ENCODE measurements at regions not wholly inside any gene's neighbourhood (a gene's known extent, or its start where the extent isn't known, plus 50 kb on each side); places are given as distances from the start of the nearest gene placed in this dataset.

- ChIA-PET POLR2A (no interaction called here), CTCF (ENCODE audit: unreplicated experiment) (no interaction called here)
- no peak overlapping the region for H3K27ac ChIP-seq (ENCODE audit: low read depth, low read length, poor library complexity, severe bottlenecking)
- H4K20me1 ChIP-seq (ENCODE audit: insufficient read depth, low read length) = no peaks in the 10 kb centered on the region
- no peaks in the 10 kb centered on the region for H3K9me2 ChIP-seq (ENCODE audit: insufficient read depth, low read length)
- intact Hi-C loops (cut with micrococcal nuclease; ENCODE audit: unreplicated experiment) = no loop called here
- DNase-seq (ENCODE audit: low spot score) = no peak
- no peaks in the 10 kb centered on the region for H3K79me2 ChIP-seq (ENCODE audit: insufficient read depth, low read depth, low read length)
- no peak overlapping the region for H3K4me2 ChIP-seq (ENCODE audit: low read length)
- H2AFZ ChIP-seq (ENCODE audit: low read length) = no peak overlapping the region
- no peaks in the 10 kb centered on the region for H3K4me1 ChIP-seq (ENCODE audit: insufficient read depth, low read length, poor library complexity, severe bottlenecking)
- no TSS peak for BruUV-seq (replicated peaks)
- TF ChIP-seq EZH2phosphoT487 (IDR thresholded peaks at IDR 0.05; ENCODE audit: borderline replicate concordance, low read depth, low read length) = no peak
- no peak for TF ChIP-seq CTCF (conservative IDR thresholded peaks at IDR 0.05; ENCODE audit: low read length)
- no peak overlapping the region for H3K4me3 ChIP-seq (ENCODE audit: low read depth, low read length, poor library complexity, severe bottlenecking)
- H3K9me3 ChIP-seq (ENCODE audit: low read length) = no peaks in the 10 kb centered on the region
- H3K36me3 ChIP-seq (ENCODE audit: insufficient read depth, low read length) = no peaks in the 10 kb centered on the region
Observed at GRCh38 chr21:35791541-35792325, 268.6 kb downstream of the SETD4 start.

GRCh38 chr21:35783721-35784120, 276.6 kb downstream of the SETD4 start:
- intact Hi-C loops (cut with micrococcal nuclease; ENCODE audit: unreplicated experiment) = no loop called here
- CTCF ChIA-PET (ENCODE audit: unreplicated experiment) = no interaction called here
- no peak overlapping the region for H3K4me3 ChIP-seq (ENCODE audit: low read depth, low read length, poor library complexity, severe bottlenecking)
- H3K9me3 ChIP-seq (ENCODE audit: low read length) = no peaks in the 10 kb centered on the region
- H2AFZ ChIP-seq (ENCODE audit: low read length) = no peak overlapping the region
- no peaks in the 10 kb centered on the region for H3K36me3 ChIP-seq (ENCODE audit: insufficient read depth, low read length)
- no TSS peak for BruUV-seq (replicated peaks)
- no peaks in the 10 kb centered on the region for H3K4me1 ChIP-seq (ENCODE audit: insufficient read depth, low read length, poor library complexity, severe bottlenecking)
- POLR2A ChIA-PET = no interaction called here
- TF ChIP-seq EZH2phosphoT487 (IDR thresholded peaks at IDR 0.05; ENCODE audit: borderline replicate concordance, low read depth, low read length) (no peak), CTCF (conservative IDR thresholded peaks at IDR 0.05; ENCODE audit: low read length) (no peak)
- no peak for DNase-seq (ENCODE audit: low spot score)
- no peaks in the 10 kb centered on the region for H4K20me1 ChIP-seq (ENCODE audit: insufficient read depth, low read length)
- H3K27ac ChIP-seq (ENCODE audit: low read depth, low read length, poor library complexity, severe bottlenecking) = no peak overlapping the region
- no peaks in the 10 kb centered on the region for H3K79me2 ChIP-seq (ENCODE audit: insufficient read depth, low read depth, low read length)
- no peak overlapping the region for H3K4me2 ChIP-seq (ENCODE audit: low read length)
- H3K9me2 ChIP-seq (ENCODE audit: insufficient read depth, low read length) = no peaks in the 10 kb centered on the region

- no peak overlapping the region for H3K4me3 ChIP-seq (ENCODE audit: low read depth, low read length, poor library complexity, severe bottlenecking)
- TF ChIP-seq CTCF (conservative IDR thresholded peaks at IDR 0.05; ENCODE audit: low read length) (no peak), EZH2phosphoT487 (IDR thresholded peaks at IDR 0.05; ENCODE audit: borderline replicate concordance, low read depth, low read length) (no peak)
- H2AFZ ChIP-seq (ENCODE audit: low read length) = no peak overlapping the region
- H3K9me3 ChIP-seq (ENCODE audit: low read length) = no peaks in the 10 kb centered on the region
- no peaks in the 10 kb centered on the region for H3K4me1 ChIP-seq (ENCODE audit: insufficient read depth, low read length, poor library complexity, severe bottlenecking)
- no peaks in the 10 kb centered on the region for H4K20me1 ChIP-seq (ENCODE audit: insufficient read depth, low read length)
- ChIA-PET CTCF (ENCODE audit: unreplicated experiment) (no interaction called here), POLR2A (interaction anchor here (0.6 to 1.3 kb wide), 2 partner anchors 8 to 10 kb away, joined by 3 read pairs; no protein-coding TSS in a partner anchor)
- intact Hi-C loops (cut with micrococcal nuclease; ENCODE audit: unreplicated experiment) = no loop called here
- no peaks in the 10 kb centered on the region for H3K36me3 ChIP-seq (ENCODE audit: insufficient read depth, low read length)
- BruUV-seq (replicated peaks) = no TSS peak
- no peak overlapping the region for H3K27ac ChIP-seq (ENCODE audit: low read depth, low read length, poor library complexity, severe bottlenecking)
- no peak overlapping the region for H3K4me2 ChIP-seq (ENCODE audit: low read length)
- no peak for DNase-seq (ENCODE audit: low spot score)
- no peaks in the 10 kb centered on the region for H3K9me2 ChIP-seq (ENCODE audit: insufficient read depth, low read length)
- H3K79me2 ChIP-seq (ENCODE audit: insufficient read depth, low read depth, low read length) = no peaks in the 10 kb centered on the region
Observed at GRCh38 chr21:35782667-35783066, 277.7 kb downstream of the SETD4 start.

All from OCI-LY7 (cell line).